IPS-NIHi11 (cell line): ENCODE measurements at regions not wholly inside any gene's neighbourhood (a gene's known extent, or its start where the extent isn't known, plus 50 kb on each side); places are given as distances from the start of the nearest gene placed in this dataset.
"Not testable (repeated sequence)": the region's sequence is repeated elsewhere in the genome, so short reads cannot be mapped to it uniquely, and the experiment has no call there.

ENCODE experiments used
- DNase-seq: peaks from one replicate; pipeline ENCODE4 v3.0.0; 2012; ENCODE audit warnings: mixed read lengths, low spot score

DNA sequence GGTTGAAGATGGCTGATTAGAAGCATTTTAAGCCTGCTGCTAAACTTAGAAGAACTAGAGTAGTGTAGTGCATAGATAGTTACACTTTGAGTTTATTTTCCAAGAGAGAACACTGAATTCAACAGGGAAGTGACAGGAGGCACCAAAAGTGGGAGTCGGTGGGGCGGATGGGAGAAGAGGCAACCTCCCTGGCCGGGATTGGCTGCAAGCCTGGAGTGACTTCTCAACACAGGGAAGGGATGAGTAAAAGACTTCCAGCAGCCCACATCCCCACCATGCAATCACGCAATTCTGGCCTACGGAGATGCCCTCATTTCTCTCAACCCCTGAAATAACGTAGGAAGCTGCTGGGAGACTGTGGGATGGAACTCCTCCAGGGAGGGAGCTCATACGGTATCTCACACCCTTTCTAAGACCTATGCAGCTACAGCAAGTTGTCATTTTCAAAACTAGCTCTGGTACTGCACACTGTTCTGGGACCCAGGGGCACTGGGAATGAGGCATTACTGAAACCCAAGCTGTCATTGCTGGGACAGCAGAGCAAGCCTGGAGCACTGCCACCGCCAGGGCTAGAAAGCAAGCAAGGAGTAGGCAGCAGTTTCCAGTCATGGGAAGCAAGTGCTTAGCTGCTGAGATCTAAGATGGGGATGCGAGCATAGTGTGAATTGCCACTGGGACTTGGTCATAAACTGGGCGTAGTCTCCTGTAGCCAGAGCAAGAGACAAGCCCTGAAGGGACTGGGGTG, 331.6 kb upstream of the PTGER4 start:
- DNase-seq: no peak

DNA sequence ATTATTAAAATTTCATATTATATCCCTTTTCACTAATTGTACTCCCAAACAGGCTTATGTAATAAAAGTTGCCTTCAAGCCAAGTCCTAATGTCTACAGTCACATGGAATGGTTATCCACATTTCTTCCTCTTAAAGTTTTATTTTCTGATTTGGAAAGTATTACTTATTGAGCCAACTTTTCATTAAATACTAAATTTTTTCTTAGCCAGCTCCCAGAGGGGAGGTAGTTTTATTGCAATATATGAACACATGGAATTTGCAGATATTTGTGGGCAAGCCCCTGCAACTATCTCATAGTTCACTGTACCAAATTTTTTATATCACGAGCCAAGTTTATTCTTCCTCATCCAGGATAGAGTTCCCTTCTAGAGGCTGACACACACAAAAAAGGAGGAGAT, 332.8 kb upstream of the PTGER4 start:
- DNase-seq: no peak

DNA sequence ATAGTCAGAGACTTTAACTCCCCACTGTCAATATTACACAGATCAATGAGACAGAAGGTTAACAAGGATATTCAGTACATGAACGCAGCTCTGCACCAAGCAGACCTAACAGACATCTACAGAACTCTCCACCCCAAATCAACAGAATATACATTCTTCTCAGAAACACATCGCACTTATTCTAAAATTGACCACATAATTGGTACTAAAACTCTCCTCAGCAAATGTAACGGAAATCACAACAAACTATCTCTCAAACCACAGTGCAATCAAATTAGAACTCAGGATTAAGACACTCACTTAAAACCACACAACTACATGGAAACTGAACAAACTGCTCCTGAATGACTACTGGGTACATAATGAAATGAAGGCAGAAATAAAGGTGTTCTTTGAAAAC, 341.3 kb upstream of the PTGER4 start:
- not testable (repeated sequence) for DNase-seq

DNA sequence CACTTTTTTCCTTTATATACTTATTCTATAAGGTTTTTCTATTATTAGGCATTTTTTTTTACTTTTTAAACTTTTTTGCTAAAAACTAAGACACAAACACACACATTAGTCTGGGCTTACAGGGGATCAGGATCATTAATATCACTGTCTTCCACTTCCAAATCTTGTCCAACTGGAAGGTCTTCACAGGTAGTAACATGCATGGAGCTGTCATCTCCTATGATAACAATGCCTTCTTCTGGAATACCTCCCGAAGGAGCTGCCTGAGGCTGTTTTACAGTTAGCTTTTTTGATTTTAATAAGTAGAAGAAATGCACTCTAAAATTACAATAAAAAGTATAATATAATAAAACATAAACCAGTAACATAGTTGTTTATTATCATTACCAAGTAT, 345.5 kb upstream of the PTGER4 start:
- DNase-seq: no peak

DNA sequence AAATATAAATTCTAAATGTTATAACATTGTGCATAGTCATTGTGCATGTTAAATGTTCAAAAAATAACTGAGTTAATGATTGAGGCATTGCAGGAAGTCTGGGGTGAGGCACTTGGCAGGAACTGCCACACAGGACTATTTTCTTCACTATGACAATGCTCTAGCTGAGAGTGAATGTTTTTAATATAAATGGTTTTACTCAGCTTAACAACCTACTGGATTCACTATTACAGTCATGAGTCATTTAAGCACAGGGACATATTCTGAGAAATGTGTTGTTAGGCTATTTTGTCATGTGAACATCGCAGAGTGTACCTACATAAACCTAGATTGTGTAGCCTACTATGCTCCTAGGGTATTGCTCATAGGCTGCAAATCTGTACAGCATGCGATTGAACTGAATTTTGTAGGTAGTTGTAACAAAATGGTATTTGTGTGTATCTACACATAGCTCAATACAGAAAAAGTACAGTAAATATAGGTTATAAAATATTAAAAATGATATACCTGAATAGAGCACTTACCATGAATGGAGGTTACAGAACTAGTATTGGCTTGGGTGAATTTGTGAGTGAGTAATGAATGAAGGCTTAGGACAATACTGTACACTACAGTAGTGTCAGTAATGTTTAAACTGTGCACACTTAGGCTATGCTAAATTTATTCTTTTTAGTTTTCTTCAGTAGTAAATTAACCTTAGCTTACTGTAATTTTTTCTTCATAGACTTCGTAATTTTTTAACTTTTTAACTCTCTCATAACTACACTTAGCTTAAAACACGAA, 346.1 kb upstream of the PTGER4 start:
- no peak for DNase-seq

DNA sequence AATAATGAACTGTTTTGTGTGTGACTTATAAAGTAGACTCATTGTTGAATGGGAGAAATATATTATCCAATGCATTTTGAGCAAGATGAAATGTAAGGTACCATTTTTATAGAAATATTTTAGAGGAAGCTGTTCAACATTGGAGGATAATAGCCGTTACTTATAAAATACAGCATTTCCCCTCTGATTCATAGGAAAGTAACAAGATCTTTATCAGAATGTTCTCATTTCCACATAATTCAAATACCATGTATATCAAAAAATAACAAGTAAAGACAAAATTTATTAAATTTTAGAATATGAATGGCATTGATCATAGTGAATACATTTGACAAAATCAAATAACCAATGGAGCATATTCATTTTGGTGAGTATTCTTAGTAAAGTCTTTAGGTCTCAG, 346.7 kb upstream of the PTGER4 start:
- DNase-seq: no peak

DNA sequence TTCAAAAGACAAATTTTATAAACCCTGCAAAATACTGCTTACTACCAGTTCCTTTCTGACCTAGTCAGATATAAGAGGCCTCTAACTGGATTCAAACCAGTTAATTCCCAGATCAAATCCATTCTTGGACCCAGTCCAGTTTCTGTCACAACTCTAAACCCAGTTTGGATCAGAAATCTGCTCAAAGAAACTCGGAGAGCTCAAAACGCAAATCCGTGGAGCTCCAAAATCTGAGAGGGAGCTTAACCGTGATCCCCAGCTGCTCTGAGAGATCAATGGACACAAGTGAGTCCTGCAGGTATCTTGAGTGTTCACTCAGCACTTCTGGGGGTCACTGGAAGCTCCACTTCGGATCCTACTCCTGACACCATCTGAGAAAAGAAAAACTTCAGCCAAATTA, 348.1 kb upstream of the PTGER4 start:
- no peak for DNase-seq

GRCh38 chr5:40321514-40321913, 358.2 kb upstream of the PTGER4 start:
- DNase-seq: no peak

DNA sequence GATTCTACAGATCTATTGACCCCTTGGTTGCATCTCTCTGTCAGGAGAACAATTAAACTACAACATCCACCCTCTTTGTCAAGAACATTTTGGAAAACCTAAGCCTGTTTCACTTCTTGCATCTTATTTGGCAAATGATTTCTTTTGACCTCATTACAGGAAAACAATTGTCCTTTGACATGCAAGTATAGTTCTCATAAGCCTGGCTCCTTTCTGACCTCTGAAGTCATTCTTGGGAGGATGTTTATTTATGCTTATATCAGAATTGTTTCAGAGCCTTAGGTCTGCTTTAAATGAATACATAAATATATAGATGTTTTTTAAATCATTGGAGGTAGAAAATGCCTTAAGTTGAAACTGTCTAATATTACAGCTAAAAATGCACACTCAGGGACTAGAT, 361.3 kb upstream of the PTGER4 start:
- DNase-seq: no peak

DNA sequence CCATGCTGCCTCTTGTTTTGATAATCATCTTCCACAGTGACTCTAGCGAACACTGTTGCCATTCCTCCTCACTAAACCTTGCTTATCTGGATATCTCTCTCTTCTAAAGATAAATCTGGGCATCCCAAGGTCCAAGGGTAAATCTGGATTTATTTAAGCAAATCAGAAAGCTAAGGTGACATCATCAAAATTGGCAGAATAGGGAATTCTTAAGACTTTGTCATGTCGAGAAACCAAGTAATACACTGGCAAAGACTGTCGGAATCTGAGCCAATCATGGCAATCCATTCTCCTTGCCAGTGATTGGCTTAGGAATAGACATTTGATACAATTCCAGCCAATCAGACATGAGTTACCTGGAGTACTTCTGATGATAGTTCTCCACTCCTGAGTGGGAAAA, 362.7 kb upstream of the PTGER4 start:
- DNase-seq: no peak

DNA sequence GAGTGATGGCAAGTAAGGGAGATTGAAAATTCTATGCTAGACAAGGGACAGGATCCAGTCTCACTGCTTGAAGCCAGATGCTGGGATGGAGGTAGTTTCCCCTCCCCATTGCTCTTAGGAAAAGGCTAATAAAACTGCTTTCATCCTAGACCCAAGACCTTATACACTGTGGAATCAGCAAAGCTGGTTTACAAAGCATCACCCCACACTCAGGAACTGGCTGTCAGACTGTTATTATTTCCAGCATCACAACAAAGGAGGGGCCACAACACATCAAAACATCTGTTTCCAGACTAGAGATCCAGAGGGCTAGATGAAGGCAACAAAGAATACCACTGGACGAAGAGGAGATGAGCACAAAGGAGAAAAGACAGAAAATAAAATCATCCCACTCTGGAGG, 364.6 kb upstream of the PTGER4 start:
- DNase-seq: no peak

- no peak for DNase-seq
Observed at GRCh38 chr5:40314275-40314674, 365.4 kb upstream of the PTGER4 start.

DNA sequence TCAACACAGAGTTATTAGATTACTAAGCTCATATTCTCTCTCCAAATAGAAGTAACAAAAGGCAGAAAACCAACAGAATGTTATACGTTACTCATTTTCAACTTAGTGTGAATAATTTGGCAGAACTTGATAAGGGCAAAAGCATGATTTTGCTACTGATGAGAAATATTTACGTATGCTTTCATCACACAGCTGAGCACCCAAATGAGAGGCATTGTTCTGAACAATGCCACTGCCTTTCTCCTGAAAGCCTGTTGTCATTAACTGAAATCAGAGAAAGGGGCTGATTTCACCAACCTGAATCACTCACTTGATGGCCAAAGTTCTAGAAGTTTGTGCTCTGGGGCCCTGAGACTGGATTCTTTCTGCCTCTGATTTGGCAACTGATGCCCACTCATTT, 367.5 kb upstream of the PTGER4 start:
- DNase-seq: no peak

DNA sequence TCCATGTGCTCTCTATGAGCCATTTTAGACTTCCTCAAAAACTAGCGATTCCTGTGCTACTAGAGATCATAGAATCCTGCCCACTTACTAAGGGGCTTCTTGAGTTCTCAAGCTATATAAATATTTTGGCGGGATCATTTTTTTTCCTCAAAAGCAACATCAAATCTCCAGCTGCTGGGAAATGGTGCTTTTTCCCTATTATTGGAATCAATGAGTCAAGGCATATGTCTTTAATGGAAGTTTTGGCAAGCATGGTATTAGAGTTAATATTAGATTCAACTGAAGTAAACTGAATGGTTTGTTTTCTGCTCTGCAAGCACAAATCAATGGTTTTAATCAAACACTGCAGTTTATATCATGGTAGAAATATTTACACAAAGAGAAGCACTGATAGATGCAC, 369.9 kb upstream of the PTGER4 start:
- DNase-seq: no peak

- peak; percentile 20 for DNase-seq
Observed at GRCh38 chr5:40308867-40309266, 370.8 kb upstream of the PTGER4 start.

DNA sequence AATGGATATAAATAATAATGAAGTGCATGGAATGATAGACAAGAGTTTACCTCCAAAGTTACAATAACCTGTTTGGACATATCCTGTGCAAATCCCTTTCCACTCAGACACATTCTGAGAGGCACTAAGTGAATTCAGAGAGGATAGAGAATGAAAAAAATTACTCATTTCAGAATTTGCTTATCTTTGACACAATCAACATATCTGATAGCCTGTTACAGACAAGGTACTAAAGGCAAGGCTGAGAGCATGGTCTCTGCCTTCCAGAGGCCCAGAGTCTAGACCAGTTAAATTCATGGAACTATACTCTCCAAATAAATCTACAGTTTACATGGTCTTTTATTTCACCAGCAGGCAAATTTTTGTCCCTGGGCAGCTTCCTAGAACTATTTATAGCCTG, 371.8 kb upstream of the PTGER4 start:
- DNase-seq: no peak

GRCh38 chr5:40306869-40307487, 372.7 kb upstream of the PTGER4 start:
- DNase-seq: no peak

DNA sequence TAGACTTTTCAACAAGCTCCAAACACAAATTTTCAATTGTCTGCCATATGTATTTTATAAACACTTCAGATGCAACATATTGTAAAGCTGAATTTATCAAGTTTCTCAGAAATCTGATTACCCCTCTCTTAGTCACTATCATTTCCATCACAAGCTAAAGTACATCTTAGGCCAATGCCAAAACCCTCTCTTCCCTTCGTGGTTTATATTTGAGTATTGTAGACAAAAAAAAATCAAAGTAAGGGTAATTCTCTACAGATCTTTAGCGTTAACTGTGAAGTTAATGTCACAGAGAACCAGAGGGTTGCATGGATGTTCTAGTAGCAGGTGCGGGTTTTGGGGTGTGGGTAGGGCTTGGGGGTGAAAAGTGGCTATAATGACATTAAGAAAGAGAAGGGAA, 387.7 kb upstream of the PTGER4 start:
- DNase-seq: no peak

DNA sequence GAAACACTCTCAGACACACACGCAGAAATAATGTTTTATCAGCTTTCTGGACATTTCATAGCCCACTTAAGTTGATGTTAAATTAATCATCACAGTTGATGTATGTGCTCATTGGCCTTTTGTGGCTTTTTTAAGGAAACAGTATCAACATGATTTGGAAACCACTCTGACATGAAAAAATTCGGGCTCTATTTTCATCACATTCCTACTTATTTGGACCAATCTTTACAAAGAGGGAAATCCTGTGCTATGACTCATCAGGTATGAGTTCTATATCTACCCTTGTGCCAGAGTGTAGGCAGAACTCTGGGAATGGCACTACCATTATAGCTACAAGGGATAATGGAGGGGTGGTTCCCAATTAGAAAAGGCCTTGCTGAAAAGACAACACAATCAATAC, 388.4 kb upstream of the PTGER4 start:
- DNase-seq: no peak

- DNase-seq: peak; percentile 19
Observed at GRCh38 chr5:40288800-40289485, 390.8 kb upstream of the PTGER4 start.

- no peak for DNase-seq
Observed at GRCh38 chr5:40284863-40285262, 394.9 kb upstream of the PTGER4 start.

- no peak for DNase-seq
Observed at GRCh38 chr5:40278881-40279280, 400.8 kb upstream of the PTGER4 start.
